GM12865 (cell line): ENCODE measurements at regions not wholly inside any gene's neighbourhood (a gene's known extent, or its start where the extent isn't known, plus 50 kb on each side); places are given as distances from the start of the nearest gene placed in this dataset.
"Not testable (repeated sequence)": the region's sequence is repeated elsewhere in the genome, so short reads cannot be mapped to it uniquely, and the experiment has no call there.

Source experiments
- DNase-seq: peaks from one replicate; pipeline ENCODE4 v3.0.0; 2010; ENCODE audit warnings: low read depth
- H3K4me3 ChIP-seq: 2 replicates; pipeline ENCODE4 v1.5.1; 2011; ENCODE audit warnings: mild to moderate bottlenecking, low read depth, low read length, control low read depth
- TF ChIP-seq, protein P1 (sequence below): IDR thresholded peaks from 2 replicates; pipeline ENCODE4 v1.5.1; 2011; ENCODE audit warnings: low read length, control low read depth, low read depth, inconsistent platforms; ENCODE audit not compliant: insufficient read depth; ENCODE audit errors: missing control alignments

GRCh38 chr3:194054016-194054415 lies 81.9 kb upstream of the HES1 start:
- no peak overlapping the region for H3K4me3 ChIP-seq
- TF ChIP-seq, protein P1, sequence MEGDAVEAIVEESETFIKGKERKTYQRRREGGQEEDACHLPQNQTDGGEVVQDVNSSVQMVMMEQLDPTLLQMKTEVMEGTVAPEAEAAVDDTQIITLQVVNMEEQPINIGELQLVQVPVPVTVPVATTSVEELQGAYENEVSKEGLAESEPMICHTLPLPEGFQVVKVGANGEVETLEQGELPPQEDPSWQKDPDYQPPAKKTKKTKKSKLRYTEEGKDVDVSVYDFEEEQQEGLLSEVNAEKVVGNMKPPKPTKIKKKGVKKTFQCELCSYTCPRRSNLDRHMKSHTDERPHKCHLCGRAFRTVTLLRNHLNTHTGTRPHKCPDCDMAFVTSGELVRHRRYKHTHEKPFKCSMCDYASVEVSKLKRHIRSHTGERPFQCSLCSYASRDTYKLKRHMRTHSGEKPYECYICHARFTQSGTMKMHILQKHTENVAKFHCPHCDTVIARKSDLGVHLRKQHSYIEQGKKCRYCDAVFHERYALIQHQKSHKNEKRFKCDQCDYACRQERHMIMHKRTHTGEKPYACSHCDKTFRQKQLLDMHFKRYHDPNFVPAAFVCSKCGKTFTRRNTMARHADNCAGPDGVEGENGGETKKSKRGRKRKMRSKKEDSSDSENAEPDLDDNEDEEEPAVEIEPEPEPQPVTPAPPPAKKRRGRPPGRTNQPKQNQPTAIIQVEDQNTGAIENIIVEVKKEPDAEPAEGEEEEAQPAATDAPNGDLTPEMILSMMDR, result no peak

DNA sequence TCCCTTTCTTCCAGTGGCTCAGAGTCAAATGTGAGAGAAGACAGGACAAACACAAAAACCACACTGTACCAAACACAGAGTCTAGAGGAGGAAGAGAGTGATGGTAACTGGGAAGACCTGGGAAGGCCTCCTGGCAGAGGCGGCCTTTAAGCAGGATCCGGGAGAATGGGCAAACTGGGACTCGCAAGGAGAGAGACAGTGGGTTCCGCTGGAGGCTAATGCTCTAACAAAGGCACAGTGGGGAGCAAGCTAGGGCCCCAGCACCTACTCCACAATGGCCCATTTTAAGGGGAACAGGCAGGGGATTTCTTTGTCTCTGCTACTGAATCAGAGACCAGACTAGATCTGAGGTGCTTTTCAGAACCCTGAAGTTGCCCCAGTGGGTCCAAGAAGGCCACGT lies 81.4 kb upstream of the HES1 start:
- TF ChIP-seq, protein P1, result no peak
- DNase-seq, result no peak
- no peak overlapping the region for H3K4me3 ChIP-seq

More at GRCh38 chr3:194054016-194054415, 81.9 kb upstream of the HES1 start:
- DNase-seq, result no peak

- no peak overlapping the region for H3K4me3 ChIP-seq
- DNase-seq, result no peak
- TF ChIP-seq, protein P1, result no peak
These were observed 81.0 kb upstream of the HES1 start for GRCh38 chr3:194054961-194055360.

DNA sequence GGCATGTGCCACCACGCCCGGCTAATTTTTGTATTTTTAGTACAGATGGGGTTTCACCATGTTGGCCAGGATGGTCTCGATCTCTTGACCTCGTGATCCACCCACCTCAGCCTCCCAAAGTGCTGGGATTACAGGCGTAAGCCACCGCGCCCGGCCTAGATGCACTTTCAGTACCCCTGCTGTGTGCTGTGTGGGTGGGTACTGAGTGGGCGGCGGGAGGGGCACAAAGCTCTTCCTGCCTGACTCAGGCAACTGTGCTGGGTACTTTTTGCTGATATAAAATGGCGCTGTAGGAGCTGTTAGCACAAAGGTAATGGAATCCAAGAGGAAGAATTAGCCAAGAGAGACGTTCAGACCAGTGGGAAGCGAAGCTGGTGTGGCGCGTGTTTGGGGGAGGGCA lies 79.6 kb upstream of the HES1 start:
- not testable (repeated sequence) for H3K4me3 ChIP-seq, DNase-seq

- H3K4me3 ChIP-seq, result no peak overlapping the region
- TF ChIP-seq, protein P1, result no peak
- DNase-seq, result no peak
These were observed 79.1 kb upstream of the HES1 start for GRCh38 chr3:194056731-194057415.

GRCh38 chr3:194057570-194058188 lies 78.3 kb upstream of the HES1 start:
- TF ChIP-seq, protein P1, result no peak
- DNase-seq, result no peak
- H3K4me3 ChIP-seq, result peak overlapping the region; percentile 16

- peak; percentile 55 for DNase-seq
- H3K4me3 ChIP-seq, result peak overlapping the region; percentile 16
- TF ChIP-seq, protein P1, result no peak
These were observed 77.8 kb upstream of the HES1 start for GRCh38 chr3:194058189-194058571.
